HG02798 (cell line): ENCODE measurements at regions not wholly inside any gene's neighbourhood (a gene's known extent, or its start where the extent isn't known, plus 50 kb on each side); places are given as distances from the start of the nearest gene placed in this dataset.
"Not testable (repeated sequence)": the region's sequence is repeated elsewhere in the genome, so short reads cannot be mapped to it uniquely, and the experiment has no call there.

ENCODE experiments used
- ATAC-seq: cut with Tn5 transposase; IDR thresholded peaks from one replicate; pipeline ENCODE4 v1.9.1; 2021; ENCODE audit warnings: mild to moderate bottlenecking; ENCODE audit not compliant: unreplicated experiment, poor library complexity

DNA sequence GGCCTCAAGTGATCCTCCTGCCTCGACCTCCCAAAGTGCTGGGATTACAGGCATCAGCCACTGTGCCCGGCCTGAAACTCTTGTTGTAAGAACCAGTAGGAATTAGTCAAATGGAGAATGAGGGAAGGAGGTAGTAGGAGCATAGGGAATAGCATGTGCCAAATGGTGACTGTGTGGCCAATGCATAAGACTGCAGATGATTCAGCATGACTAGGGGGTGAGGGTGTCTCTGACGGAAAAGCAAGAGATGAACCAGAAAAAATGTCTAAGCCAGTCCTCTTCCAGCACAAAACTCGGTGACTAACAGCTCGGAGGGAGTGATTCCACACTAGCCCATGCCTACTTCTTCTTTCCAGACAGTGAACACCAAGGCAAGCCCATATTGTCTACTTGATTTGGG, 58.2 kb upstream of the DUSP21 start:
- ATAC-seq: no peak

DNA sequence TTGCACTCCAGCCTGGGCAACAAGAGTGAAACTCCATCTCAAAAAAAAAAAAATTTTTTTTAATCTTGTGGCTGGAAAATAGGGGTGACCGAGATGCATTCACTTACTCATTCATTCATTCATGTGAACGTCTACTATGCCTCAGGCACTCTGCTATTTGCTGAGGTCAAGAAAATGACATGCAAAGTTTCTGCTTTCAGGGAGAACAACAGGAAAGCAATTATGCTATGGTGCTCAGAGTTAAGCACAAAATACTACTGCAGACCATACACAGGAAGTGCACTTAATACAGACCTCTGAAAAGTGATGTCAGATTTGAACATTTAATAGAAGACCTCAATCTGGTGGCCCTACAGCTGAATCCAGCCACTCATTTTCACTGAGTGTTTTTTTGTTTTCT, 59.6 kb upstream of the DUSP21 start:
- no peak for ATAC-seq

DNA sequence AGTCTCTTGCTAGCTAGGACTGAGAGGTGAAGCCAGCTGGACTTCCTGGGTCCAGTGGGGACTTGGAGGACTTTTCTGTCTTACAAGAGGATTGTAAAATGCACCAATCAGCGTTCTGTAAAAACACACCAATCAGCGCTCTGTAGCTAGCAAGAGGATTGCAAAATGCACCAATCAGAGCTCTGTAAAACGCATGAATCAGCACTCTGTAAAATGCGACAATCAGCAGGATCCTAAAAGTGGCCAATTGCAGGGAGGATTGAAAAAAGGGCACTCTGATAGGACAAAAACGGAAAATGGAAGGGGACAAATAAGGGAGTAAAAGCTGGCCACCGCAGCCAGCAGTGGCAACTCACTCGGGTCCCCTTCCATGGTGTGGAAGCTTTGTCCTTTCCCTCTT, 65.6 kb upstream of the DUSP21 start:
- no peak for ATAC-seq

DNA sequence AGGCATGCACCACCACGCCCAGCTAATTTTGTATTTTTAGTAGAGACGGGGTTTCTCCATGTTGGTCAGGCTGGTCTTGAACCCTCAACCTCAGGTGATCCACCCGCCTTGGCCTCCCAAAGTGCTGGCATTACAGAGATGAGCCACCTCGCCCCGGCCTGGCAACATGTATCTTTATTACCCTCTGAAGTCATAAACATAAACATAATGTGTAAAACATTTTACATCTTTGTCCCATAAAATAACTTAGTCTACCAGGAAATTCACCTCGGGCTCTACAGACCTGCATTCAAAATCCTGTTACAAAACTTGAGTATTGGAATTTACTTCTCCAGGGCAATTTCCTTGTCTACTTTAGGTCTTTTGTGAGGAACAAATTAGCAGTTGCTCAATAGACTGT, 68.1 kb upstream of the DUSP21 start:
- no peak for ATAC-seq

DNA sequence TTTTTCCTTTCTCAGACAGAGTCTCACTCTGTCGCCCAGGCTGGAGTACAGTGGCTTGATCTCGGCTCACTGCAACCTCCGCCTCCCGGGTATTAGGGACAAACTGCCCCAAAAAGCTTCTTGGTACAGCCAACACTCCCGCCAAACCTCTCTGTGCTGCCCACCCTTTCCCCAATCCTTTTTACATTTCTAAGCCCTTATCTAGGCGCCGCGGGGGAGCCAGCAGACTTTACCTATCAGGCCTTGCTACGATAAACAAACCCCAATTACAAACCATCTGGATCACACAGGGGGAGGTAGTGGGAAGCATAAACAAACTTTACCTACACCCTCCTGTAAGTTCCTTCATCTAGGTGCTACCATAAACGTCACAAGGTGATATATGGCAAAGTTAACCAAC, 69.8 kb upstream of the DUSP21 start:
- not testable (repeated sequence) for ATAC-seq

DNA sequence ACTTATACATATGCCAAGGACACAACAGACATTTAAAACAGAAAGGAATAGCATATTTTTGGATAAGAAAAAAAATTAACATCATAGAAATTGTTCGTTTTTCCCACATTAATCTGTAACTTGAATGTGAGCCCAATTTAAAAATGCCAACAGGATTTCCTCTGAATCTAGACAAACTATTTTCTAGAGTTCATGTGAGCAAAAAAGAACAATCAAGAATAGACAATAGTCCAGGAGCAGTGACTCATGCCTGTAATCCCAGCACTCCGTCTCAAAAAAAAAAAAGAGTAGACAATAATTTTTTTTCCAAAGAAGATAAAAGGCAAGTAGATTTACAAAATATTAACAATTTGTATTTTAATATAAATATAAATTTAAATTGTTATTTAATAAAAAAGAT, 73.7 kb upstream of the DUSP21 start:
- ATAC-seq: no peak

DNA sequence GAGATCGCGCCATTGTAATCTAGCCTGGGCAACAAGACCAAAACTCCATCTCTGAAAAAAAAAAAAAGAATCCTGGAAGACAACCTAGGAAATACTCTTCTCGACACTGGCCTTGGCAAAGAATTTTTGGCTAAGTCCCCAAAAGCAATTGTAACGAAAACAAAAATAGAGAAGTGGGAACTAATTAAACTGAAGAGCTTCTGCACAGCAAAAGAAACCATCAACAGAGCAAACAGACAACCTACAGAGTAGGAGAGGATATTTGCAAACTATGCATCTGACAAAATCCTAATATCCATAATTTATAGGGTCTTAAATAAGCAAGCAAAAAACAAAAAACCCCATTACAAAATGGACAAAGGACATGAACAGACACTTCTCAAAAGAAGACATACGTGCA, 76.5 kb upstream of the DUSP21 start:
- no peak for ATAC-seq

DNA sequence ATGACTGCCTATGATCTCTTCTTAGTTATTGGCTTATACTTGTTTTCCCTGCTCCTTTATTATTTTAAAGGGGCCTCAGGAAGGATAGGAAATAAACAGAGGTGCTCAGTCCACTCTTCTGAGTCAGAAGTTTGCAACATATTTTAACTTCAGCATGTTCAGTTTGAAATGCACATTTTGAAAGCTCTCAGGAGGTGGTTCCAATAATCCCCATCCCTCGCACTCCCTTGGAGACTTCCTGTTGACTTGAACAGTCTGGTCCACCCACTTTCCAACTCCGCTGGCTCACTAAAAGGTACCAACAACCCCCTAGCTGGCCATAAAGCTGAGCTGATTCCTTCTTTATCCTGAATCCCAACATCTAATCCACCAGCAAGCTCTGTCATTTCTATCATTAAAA, 78.3 kb upstream of the DUSP21 start:
- no peak for ATAC-seq

DNA sequence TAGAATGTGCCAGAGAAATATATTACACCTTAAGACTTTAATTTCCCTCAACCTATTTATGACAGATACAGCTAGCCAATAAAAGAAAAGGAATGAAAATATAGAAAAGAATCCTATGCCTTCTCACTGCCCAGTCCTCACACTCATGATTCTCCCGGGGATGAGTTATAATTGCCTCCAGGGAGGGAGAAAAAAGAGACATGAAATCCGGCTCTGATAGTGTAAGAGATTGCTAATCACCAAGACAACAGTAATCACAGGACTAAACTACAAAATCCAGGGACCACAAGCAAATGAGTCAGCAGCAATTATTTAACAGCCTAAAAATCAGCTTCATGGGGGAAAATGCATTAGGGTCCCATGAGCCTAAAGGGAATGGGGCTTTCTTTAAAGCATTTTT, 95.9 kb upstream of the DUSP21 start:
- no peak for ATAC-seq

DNA sequence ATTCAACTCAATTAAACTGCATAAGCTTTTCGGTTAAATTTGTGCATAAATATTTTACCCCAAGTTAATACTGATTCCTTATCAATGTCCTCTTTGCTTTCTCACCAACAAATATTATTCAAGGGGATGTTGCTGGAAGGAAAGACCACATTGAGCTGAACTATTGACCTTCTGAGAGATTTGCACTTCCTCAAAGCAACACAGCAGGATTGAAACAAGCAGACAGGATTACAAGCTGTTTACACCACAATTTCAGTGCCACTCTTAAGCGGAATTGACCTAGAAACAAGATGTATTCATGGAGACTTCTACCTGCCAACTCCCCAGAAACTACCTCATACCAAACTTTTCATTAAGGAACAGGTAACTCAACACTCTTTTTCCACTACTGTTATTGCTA, 96.5 kb upstream of the DUSP21 start:
- ATAC-seq: no peak

DNA sequence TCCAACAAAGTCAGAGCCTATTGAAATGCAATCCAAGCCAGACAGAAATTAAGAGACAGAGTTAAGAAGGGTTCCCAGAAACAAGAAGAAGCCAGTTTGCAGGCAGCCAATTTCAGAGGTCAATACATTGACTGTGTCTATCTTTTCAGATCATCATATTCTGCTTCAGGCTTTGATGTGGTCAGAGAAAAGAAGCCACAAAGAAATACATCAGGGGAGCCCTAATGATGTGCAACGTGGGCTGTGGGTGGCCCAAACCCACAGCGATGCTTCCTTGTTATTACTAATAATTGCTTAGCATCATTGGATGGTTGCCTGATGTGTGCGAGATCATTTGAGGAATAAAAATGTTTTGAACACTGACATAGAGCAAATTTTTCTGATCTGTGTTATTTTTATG, 99.0 kb upstream of the DUSP21 start:
- no peak for ATAC-seq

DNA sequence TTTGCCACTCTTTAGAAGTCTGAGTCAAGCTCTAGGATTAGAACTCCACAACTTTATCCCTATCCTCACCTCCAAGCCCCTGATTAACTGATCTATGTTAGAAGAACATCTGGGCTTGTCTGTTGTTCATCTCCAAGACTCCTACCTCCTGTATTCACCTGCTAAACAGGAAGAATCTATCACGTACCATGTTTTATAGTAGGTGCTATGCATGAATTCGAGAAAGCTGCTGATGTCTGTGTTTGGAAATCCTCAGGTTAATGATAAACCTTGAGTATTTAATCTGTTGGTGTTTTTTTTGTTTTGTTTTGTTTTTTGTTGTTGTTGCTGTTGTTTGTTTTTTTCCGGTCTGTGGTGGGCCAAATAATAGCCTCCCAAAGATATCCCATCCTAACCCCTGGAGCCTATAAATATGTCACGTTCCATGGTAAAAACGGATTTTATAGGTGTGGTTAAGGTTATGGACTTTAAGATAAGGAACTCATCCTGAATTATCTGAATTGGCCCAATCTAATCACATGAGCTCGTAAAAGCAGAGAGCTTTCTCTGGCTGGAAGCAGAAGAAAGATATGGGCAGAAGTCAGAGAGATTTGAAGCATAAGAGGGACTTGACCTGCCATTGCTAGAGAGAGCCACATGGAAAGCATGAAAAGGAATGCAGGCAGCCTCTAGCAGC, 101.2 kb upstream of the DUSP21 start:
- no peak for ATAC-seq

DNA sequence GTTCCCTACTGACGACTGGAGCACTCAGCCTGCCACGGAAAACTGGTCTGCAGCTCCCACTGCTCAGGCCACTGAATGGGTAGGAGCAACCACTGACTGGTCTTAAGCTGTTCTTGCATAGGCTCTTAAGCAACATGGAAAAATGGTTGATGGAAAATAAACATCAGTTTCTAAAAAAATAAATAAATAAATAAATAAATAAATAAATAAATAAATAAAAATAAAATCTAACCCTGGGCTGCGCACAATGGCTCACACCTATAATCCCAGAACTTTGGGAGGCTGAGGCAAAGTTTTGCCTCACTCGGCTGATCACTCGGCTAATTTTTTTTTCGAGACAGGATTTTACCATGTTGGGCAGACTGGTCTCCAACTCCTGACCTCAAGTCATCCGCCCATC, 102.0 kb upstream of the DUSP21 start:
- not testable (repeated sequence) for ATAC-seq

DNA sequence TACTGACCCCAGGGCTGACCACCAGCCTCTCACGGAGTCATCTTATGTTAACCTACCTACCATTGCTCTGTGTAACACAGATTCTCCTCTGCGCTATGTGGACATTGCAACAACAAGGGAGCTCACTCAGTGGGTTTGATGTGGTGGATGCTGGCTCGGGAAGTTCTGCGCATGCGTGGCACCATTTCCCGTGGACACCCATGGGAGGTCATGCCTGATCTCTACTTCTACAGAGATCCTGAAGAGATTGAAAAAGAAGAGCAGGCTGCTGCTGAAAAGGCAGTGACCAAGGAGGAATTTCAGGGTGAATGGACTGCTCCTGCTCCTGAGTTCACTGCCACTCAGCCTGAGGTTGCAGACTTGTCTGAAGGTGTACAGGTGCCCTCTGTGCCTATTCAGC, 102.4 kb upstream of the DUSP21 start:
- ATAC-seq: not testable (repeated sequence)

DNA sequence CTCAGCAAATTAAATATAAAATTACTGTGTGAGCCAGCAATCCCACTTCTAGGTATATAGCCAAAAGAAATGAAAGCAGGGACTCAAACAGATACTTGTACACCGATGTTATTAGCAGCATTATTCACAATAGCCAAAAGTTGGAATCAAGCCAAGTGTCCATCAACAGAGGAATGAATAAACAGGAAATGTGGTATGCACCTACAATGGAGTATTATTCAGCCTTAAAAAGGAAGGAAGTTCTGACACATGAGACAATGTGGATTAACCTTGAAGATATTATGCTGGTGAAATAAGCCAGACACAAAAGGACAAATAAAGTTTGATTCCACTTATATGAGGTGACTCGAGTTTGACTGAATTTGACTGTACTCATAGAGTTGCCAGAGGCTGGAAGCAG, 108.3 kb upstream of the DUSP21 start:
- no peak for ATAC-seq

DNA sequence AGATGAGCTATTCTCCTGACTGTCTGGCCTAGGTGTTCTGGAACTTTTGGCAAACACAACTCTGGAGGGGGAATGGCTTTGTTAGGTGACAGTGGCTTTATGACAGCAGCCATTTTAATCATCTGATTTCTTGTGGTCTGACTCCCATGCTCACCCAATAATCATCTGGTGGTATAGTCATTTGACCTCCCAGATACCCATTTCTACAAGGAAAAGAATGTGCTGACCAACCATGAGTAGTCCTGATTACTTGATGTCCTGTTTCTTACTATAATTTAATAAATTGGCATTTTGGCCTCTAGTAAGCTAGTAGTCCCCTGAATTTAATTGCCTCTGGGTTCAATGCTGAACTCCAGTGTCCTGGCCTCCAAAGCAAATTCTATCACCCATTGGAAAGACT, 109.9 kb upstream of the DUSP21 start:
- ATAC-seq: no peak

DNA sequence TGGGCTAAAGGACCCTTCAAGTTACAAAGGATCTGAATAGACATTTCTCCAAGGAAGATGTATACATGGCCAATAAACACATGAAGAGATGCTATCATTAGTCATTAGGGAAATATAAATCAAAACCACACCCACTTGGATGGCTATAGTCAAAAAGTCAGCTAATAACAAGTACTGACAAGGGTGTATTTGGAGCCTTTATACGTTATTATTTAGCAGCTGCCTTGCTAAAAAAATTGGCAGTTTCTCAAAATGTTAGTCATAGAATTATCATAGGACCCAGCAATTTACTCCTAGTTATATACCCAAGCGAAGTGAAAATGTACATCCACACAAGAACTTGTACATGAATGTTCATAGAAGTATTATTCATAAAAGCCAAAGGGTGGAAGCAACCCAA, 112.7 kb upstream of the DUSP21 start:
- ATAC-seq: no peak

DNA sequence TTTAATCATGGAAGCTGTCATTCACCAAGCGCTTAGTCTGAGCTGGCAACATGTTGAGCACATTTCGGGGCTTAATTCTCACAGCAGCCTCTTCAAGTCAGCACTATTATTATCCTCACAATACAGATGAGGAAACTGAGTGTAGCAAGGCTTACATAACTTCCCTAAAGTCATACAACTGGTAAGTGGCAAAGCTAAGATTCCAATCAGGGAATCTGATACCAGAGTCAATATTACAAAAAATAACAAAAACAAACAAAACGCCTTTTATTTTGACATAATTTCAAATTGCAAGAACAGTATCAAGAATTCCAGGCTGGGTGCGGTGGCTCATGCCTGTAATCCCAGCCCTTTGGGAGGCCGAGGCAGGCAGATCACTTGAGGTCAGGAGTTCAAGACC, 120.4 kb upstream of the DUSP21 start:
- ATAC-seq: no peak

DNA sequence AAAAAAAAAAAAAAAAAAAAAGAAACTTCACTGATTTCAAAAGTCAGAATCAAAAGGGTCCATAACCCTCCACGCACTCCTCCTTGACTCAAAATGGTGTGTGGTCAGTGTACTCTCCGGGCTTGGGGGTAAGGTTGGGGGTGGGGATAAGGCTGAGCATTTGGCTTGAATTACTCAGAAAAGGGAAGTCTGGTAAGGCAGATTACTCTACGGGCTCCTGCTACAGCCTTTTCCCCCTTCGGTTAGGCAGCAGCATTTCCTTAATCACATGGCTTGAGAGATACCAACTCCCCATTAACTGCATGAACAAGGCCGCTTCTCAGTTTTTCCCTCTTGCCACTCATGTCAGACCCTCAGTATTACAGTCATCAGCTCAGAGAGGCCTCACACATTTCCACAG, 135.4 kb upstream of the DUSP21 start:
- no peak for ATAC-seq

DNA sequence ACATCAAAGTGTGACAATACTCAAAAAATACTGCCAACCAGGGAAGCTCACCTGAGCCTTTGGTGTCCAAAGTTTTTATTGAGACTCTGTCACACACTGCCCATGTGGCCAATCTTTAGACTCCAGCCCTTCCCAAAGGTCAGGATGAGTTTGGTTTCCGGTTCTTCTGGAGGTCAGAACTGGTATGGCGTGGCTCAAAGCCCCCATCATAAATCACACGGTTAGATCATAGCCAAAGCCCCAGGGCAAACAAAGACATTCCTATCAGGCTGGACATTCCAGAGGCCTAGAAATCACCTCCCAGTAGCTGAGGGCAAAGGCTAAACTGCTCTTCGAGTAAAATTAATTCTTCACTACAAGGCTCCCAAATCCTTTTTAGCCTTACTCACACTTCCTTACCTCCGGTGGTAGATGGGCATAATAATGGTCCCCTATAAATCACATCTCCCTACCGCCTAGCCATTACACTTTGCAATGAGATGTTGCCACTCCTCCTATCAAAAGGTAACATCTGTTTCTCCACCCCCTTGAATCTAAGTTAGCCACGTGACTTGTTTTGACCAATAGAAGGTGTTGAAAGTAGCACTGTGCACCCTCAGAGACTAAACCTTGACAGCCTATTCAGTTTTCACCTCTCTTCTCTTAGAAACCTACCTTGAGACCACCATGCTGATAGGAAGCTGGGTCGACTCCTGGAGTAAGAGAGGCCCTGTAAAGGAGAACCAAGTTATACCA, 137.8 kb upstream of the DUSP21 start:
- ATAC-seq: no peak

DNA sequence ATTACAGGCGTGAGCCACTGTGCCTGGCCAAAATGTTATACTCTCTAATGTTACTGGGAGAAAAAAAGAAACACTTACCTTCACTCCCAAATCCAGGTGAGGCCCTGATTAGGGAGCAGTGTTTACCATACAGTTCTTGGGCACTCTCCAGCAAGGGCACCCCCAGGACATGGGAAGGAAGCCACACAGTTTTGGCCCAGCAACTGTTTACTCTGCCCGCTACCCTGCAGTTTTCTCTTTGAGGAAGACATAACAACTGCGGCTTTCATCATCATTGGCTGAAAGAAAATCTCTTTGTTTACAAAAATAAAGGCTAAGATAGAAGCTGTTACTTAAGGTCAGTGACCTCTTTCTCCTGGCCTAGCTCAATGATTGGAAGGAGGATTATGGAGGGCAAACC, 145.5 kb upstream of the DUSP21 start:
- no peak for ATAC-seq

DNA sequence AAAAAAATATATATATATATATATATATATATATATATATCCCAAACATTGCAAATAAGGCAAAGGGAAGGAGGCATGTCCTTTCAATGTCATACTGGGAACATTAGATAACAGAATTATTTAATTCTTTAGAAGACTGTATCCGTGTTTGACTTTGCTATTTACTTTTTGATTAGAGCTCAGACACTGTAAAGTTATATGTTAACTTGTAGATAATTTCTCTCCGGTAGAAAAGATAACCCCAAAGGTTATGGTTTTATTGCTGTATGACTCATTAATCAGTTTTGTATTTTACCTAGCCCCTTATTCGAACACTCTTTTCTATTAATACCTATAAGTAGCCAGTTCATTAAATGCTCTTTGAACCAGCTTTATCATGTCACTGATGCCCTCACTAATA, 150.6 kb upstream of the DUSP21 start:
- ATAC-seq: no peak
